ENCODE measurements at regions not wholly inside any gene's neighbourhood (a gene's known extent, or its start where the extent isn't known, plus 50 kb on each side); places are given as distances from the start of the nearest gene placed in this dataset.

DNA sequence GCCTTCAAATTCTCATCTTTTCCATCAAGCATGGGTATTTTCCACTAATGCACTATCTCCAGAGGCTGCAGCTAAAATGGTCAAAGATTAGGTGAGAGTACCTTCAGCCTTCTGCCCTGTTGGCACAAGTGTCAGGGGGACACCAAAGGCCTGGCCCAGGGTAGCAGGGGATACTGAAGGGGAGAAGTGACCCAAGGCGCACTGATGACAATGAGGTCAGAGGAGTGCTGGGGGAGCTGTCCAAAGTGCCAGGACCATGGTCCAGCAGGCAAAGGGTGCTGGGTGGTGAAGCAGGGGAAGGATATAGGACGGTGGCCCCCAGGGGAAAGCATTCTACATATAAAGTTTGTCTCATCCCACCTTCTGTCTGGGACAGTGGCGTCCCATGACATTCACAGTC is 303.4 kb downstream of the SMAD2 start:
- TF ChIP-seq TEAD4 (IDR thresholded peaks at IDR 0.05) (no peak), NFIC (IDR thresholded peaks at IDR 0.05) (no peak)
- TF ChIP-seq, protein P1, sequence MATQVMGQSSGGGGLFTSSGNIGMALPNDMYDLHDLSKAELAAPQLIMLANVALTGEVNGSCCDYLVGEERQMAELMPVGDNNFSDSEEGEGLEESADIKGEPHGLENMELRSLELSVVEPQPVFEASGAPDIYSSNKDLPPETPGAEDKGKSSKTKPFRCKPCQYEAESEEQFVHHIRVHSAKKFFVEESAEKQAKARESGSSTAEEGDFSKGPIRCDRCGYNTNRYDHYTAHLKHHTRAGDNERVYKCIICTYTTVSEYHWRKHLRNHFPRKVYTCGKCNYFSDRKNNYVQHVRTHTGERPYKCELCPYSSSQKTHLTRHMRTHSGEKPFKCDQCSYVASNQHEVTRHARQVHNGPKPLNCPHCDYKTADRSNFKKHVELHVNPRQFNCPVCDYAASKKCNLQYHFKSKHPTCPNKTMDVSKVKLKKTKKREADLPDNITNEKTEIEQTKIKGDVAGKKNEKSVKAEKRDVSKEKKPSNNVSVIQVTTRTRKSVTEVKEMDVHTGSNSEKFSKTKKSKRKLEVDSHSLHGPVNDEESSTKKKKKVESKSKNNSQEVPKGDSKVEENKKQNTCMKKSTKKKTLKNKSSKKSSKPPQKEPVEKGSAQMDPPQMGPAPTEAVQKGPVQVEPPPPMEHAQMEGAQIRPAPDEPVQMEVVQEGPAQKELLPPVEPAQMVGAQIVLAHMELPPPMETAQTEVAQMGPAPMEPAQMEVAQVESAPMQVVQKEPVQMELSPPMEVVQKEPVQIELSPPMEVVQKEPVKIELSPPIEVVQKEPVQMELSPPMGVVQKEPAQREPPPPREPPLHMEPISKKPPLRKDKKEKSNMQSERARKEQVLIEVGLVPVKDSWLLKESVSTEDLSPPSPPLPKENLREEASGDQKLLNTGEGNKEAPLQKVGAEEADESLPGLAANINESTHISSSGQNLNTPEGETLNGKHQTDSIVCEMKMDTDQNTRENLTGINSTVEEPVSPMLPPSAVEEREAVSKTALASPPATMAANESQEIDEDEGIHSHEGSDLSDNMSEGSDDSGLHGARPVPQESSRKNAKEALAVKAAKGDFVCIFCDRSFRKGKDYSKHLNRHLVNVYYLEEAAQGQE (IDR thresholded peaks at IDR 0.05; ENCODE audit: low read depth) = peak; percentile 71
- TF ChIP-seq, protein P2, sequence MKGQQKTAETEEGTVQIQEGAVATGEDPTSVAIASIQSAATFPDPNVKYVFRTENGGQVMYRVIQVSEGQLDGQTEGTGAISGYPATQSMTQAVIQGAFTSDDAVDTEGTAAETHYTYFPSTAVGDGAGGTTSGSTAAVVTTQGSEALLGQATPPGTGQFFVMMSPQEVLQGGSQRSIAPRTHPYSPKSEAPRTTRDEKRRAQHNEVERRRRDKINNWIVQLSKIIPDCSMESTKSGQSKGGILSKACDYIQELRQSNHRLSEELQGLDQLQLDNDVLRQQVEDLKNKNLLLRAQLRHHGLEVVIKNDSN (IDR thresholded peaks at IDR 0.05) = no peak

DNA sequence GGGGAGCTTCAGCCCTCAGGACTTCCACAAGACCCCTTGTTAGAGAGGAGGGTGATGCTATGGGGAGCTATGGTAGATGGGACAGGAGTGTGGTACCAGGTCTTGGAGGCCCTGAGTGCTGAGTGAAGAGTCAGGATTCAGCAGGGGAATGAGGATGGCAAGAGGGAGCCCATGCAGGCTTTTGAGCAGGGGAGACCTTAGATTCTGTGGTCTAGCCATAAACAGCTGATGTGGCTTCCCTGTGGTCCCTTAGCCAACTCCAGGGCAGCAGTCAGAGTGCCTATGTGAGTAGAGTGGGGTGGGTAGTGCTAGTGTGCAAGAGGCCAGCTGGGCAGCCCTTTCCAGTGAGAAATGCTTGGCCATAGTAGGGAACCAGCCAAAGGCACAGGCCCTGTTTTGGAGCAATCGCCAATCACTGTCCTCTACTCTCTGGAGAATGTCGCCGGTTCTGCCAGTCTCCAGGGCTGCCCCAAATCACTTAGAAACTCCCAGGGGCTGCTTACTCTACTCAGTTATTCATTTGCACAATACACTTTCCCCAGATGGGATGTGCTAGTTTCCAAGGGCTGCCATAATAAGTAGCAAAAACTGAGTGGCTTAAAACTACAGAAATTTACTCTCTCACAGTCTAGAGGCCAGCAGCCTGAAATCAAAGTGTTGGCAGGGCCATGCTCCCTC is 310.5 kb downstream of the SMAD2 start:
- TF ChIP-seq ZBTB7A (IDR thresholded peaks at IDR 0.05; ENCODE audit: low read depth) (no peak), CEBPB (IDR thresholded peaks at IDR 0.05) (no peak), EP300 (IDR thresholded peaks at IDR 0.05; ENCODE audit: borderline replicate concordance) (no peak), RAD21 (IDR thresholded peaks at IDR 0.05; ENCODE audit: low read depth) (no peak)
- TF ChIP-seq, protein P1 (IDR thresholded peaks at IDR 0.05; ENCODE audit: low read depth) = no peak

DNA sequence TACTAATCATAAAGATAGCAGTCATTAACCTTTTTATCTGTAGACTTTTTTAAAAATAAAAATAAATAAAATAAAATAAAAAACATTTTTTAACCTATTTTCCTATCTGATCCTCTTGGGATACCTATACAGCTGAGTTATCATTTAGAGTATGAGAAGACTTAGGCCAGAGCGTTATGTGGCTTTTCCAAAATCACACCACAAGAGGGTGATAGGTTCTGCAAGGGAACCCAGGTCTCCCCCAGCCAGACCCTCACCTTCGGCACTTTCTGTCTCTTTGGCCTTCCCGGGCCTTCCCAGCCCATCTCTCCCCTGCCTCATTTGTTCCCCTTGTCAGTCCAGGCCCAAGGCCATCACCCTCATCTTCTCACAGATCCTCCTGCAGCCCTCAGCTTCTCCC is 311.7 kb downstream of the SMAD2 start:
- TF ChIP-seq CREB1 (IDR thresholded peaks at IDR 0.05; ENCODE audit: low read depth) (no peak), EGR1 (IDR thresholded peaks at IDR 0.05) (no peak), TAF1 (IDR thresholded peaks at IDR 0.05; ENCODE audit: low read depth) (no peak), RAD21 (IDR thresholded peaks at IDR 0.05; ENCODE audit: low read depth) (no peak), NFIC (IDR thresholded peaks at IDR 0.05) (no peak), TCF12 (IDR thresholded peaks at IDR 0.05; ENCODE audit: low read depth) (no peak), EP300 (IDR thresholded peaks at IDR 0.05; ENCODE audit: borderline replicate concordance) (no peak)
- TF ChIP-seq, protein P2 (IDR thresholded peaks at IDR 0.05) = no peak

DNA sequence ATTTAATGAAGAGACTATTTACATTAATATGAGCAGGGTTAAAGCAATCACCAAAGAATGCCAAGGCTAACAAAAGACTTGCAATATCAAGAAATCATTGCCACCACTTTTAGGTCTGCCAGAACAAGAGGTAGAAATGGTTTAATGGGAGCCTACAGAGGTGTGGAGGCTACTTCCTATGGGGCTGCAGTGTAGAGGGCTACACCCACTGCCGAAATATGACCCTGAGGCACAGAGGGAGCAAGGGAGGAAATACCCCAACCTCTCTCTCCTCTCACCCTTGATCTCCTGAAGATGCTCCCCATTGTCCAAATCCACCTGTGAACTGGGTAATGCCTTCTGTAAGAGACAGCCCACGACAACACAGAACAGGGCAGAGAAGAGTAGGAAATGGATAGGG is 315.4 kb downstream of the SMAD2 start:
- TF ChIP-seq CREB1 (IDR thresholded peaks at IDR 0.05; ENCODE audit: low read depth) (no peak), YY1 (IDR thresholded peaks at IDR 0.05; ENCODE audit: low read depth) (no peak), NFIC (IDR thresholded peaks at IDR 0.05) (no peak), EGR1 (IDR thresholded peaks at IDR 0.05) (no peak), CEBPB (IDR thresholded peaks at IDR 0.05) (no peak), TAF1 (IDR thresholded peaks at IDR 0.05; ENCODE audit: low read depth) (no peak), ZBTB7A (IDR thresholded peaks at IDR 0.05; ENCODE audit: low read depth) (no peak), RAD21 (IDR thresholded peaks at IDR 0.05; ENCODE audit: low read depth) (no peak), EP300 (IDR thresholded peaks at IDR 0.05; ENCODE audit: borderline replicate concordance) (no peak), FOXM1 (IDR thresholded peaks at IDR 0.05; ENCODE audit: borderline replicate concordance, low read depth) (no peak), TCF12 (IDR thresholded peaks at IDR 0.05; ENCODE audit: low read depth) (no peak), TEAD4 (IDR thresholded peaks at IDR 0.05) (no peak)
- TF ChIP-seq, protein P3, sequence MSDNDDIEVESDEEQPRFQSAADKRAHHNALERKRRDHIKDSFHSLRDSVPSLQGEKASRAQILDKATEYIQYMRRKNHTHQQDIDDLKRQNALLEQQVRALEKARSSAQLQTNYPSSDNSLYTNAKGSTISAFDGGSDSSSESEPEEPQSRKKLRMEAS (IDR thresholded peaks at IDR 0.05) = no peak
- TF ChIP-seq, protein P2 (IDR thresholded peaks at IDR 0.05) = no peak
- TF ChIP-seq, protein P1 (IDR thresholded peaks at IDR 0.05; ENCODE audit: low read depth) = no peak

DNA sequence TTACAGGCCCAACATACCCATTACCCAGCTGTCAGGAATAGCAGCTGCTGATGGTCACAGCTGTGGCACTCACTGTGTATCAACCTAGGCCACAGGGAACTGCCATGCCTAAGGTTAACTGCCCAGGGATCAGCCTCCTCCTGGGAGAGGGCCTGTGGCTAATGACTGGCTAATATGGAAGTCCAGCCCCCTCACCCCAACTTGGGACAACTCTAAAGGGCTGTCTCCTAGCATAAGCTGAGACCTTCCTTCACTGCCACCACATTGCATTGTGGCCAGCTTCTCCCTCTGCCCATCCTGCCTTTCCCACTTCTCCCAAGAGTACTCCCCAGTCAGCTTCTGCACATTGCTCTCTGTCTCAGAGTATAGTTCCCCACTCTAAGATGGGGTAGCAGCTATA is 316.5 kb downstream of the SMAD2 start:
- no peak for TF ChIP-seq EGR1 (IDR thresholded peaks at IDR 0.05)
